GM18870 (cell line): ENCODE measurements at regions not wholly inside any gene's neighbourhood (a gene's known extent, or its start where the extent isn't known, plus 50 kb on each side); places are given as distances from the start of the nearest gene placed in this dataset.

Experiments
- ATAC-seq: cut with Tn5 transposase; IDR thresholded peaks from one replicate; pipeline ENCODE4 v1.9.1; 2021; ENCODE audit warnings: moderate library complexity; ENCODE audit not compliant: unreplicated experiment

DNA sequence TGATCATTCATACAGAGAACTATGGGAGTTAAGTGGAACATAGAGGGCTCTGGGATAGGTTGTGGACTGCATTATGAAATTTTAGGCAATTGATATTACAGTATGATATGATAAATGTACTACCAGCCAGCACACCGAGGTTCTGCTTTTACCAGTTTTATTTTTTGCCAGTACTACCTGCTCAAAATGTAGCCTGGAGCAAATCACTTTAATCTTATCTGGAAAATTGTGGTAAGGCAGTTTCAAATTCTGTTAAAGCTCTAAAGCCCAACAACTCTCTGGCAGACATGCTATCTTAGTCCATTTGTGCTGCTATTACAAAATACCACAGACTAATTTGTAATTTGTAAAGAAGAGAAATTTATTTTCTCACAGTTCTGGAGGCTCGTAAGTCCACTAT lies 474.9 kb upstream of the CWC22 start:
- ATAC-seq = no peak

- ATAC-seq = no peak
Measured at GRCh38 chr2:180478883-180479282, 471.8 kb upstream of the CWC22 start.

DNA sequence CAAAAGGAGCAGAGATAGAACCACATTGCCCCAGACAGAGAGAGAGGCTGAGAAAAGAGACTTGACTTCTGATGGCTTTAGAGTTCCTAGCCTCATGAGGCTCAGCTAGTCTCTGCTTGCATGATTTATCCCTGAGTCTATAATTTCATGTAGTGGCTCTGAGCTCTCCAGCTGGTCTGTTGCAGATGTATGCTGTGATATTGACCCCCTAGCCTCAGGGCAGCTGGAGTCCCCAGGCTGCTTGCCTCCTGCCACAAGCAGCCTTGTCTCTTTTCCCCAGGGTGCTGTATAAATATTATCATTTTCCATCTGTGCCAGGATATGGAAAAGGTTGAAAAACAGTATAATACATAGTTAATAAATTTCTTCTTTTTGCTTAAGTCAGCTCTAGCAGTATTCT lies 467.6 kb upstream of the CWC22 start:
- no peak for ATAC-seq

DNA sequence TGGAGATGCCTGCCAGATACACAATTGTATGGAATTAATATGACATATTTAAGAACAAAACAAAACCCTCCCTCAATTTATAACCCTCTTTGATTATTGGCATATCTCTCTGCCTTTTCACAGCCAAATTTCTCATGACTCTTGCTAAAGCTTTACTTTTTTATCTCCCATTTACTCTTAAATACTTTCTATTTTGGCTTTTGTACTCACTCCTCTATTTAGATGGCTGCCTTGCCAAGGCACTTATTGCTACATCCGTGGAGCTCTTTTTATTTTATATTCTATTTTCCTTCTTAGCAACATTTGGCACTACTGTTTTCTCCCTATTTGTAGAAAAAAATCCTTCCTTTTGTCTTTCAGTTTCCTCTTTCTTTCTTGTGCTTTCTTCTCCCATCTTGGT lies 466.4 kb upstream of the CWC22 start:
- no peak for ATAC-seq

GRCh38 chr2:180472133-180472532 lies 465.0 kb upstream of the CWC22 start:
- ATAC-seq = no peak

GRCh38 chr2:180463608-180464007 lies 456.5 kb upstream of the CWC22 start:
- no peak for ATAC-seq

- no peak for ATAC-seq
Measured at GRCh38 chr2:180461761-180462160, 454.7 kb upstream of the CWC22 start.

DNA sequence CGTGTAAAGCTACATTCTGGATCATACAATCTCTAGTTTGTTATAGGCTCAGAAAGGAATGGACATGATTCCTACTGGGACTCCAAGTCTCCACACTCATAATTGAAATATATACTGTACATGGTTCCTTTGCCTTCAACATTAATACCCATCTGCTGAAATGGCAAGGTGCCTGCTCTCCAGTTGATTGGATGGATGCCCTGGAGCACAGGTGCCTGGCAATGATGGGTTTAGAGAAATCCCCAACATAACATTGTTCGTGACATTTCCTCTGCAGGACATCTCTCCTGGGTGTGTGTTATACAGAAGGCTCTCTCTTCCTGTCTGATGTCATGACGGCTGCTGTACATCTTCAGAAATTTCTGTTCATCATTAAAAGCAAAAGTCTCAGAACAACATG lies 449.7 kb upstream of the CWC22 start:
- no peak for ATAC-seq

GRCh38 chr2:180450841-180451240 lies 443.7 kb upstream of the CWC22 start:
- no peak for ATAC-seq

DNA sequence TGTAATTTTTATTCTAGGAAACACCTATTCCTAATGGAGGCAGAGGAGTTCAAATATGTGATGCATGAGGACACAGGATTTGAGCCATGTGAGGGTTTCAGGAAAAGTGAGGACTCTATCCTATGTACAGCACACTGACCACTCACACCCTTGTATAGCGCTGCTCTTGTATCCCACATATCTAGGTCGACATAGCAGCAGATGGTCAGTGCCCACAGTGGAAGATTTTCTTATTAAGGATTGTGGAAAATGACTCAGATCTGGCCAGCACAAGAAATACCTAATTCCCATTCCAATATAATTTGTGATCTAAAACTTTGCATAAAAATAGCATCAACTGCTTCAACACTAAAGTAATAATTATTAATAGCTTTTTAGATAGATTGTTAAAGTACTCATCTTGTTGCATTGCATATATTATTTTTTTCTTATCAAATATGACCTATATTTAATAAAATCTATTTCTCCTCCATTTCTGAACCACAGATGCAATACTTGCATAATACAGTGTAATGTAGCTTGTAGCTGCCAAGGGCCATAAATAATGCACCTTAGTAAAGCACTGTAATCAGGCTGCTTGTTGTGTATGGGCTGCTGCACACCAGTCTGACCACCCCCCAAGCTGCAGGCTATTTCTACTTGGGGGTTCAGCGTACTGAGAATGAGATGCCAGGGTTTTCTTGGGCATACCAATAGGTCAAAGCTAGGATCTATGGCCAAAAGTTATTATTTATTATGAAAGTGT lies 442.2 kb upstream of the CWC22 start:
- ATAC-seq = no peak

DNA sequence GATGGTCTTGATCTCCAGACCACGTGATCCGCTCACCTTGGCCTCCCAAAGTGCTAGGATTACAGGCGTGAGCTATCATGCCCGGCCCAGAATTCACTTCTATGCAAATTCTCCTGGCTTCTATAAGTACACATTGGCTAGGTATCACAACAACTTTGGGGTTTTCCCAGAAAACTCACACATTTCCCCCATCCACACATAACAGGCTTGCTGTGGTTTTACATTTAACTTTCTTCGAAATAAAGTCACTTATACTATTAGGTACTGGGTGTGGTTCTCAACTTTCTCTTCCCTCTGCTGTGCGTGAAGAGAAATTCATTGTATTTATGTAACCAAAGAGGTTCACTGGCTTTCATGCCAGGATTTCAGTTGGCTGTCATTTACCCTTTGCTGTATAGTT lies 439.4 kb upstream of the CWC22 start:
- ATAC-seq = no peak

DNA sequence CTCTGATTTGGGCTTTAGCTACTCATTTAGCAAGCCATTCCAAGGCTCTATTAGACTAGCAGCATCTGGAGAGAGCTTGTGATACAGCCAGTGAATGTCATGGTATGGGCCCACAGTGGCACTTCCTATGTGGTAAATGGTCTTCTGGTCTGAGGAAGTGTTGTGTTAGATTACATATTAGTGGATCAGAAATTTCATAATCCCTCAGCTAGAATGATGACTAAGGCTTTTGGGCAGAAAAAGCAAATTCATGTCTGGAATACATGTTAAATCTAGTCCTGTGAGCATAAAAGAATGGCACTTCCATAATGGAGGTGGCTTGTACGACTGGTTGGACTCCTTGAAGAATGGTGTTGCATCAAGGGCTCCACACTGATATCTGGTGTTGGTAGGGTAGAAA lies 436.8 kb upstream of the CWC22 start:
- ATAC-seq = no peak

GRCh38 chr2:180442860-180443644 lies 436.0 kb upstream of the CWC22 start:
- ATAC-seq = no peak

GRCh38 chr2:180419212-180419611 lies 412.1 kb upstream of the CWC22 start:
- no peak for ATAC-seq

- ATAC-seq = no peak
Measured at GRCh38 chr2:180416627-180417026, 409.5 kb upstream of the CWC22 start.

DNA sequence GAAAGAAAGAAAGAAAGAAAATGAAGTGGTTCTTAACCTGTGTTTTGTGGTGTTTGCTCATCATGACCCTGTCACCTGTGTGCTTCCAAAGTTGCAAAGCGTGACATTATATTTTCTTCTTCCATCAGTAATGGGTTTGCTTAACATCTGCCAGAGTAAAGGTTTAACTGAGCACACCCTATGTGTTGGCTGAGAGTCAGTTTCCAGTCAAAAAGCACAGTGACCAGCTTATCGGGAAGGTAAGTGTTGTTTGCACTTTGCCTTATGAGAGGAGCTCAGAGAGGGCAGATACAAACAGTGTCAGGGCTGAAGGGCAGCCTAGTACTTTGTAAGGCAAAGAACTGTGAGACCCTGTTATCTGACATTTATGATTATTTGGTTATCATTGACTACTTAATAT lies 406.2 kb upstream of the CWC22 start:
- ATAC-seq = no peak

- ATAC-seq = peak; percentile 53
Measured at GRCh38 chr2:180412219-180412618, 405.1 kb upstream of the CWC22 start.

- ATAC-seq = peak; percentile 88
Measured at GRCh38 chr2:180411661-180412060, 404.6 kb upstream of the CWC22 start.

GRCh38 chr2:180406687-180407086 lies 399.6 kb upstream of the CWC22 start:
- no peak for ATAC-seq

- ATAC-seq = no peak
Measured at GRCh38 chr2:180405520-180405919, 398.4 kb upstream of the CWC22 start.

GRCh38 chr2:180394305-180394704 lies 387.2 kb upstream of the CWC22 start:
- no peak for ATAC-seq

GRCh38 chr2:180385601-180386201 lies 378.6 kb upstream of the CWC22 start:
- ATAC-seq = no peak
